22Rv1 (cell line): ENCODE measurements at regions not wholly inside any gene's neighbourhood (a gene's known extent, or its start where the extent isn't known, plus 50 kb on each side); places are given as distances from the start of the nearest gene placed in this dataset.

Source experiments
- CTCF ChIP-seq: fragments of 450-650 bp; IDR thresholded peaks from 2 replicates; pipeline ENCODE4 v1.5.1; 2017; ENCODE audit warnings: mild to moderate bottlenecking
- ZFX ChIP-seq: fragments of 450-650 bp; IDR thresholded peaks from 2 replicates; pipeline ENCODE4 v1.6.1; 2017; ENCODE audit warnings: antibody characterized with exemption, borderline replicate concordance

GRCh38 chr3:67739851-67740250 is 85.4 kb upstream of the SUCLG2 start:
- no peak for TF ChIP-seq CTCF
- no peak for TF ChIP-seq ZFX
